SK-N-MC (cell line): ENCODE measurements at regions not wholly inside any gene's neighbourhood (a gene's known extent, or its start where the extent isn't known, plus 50 kb on each side); places are given as distances from the start of the nearest gene placed in this dataset.

Experiments used
- EZH2 ChIP-seq: fragments of 200-600 bp; sonication (generic); IDR thresholded peaks from one replicate; pipeline ENCODE4 v1.6.1; 2017; ENCODE audit warnings: antibody characterized with exemption
- FOXP2 ChIP-seq: optimal IDR thresholded peaks from 2 replicates; pipeline ENCODE3; 2011; ENCODE audit warnings: mild to moderate bottlenecking, moderate library complexity; ENCODE audit not compliant: insufficient read depth; ENCODE audit errors: extremely low read length, control extremely low read depth
- POLR2AphosphoS5 ChIP-seq: IDR thresholded peaks from 2 replicates; pipeline ENCODE4 v1.6.1; 2012; ENCODE audit warnings: mild to moderate bottlenecking, low read depth, low read length, borderline replicate concordance

DNA sequence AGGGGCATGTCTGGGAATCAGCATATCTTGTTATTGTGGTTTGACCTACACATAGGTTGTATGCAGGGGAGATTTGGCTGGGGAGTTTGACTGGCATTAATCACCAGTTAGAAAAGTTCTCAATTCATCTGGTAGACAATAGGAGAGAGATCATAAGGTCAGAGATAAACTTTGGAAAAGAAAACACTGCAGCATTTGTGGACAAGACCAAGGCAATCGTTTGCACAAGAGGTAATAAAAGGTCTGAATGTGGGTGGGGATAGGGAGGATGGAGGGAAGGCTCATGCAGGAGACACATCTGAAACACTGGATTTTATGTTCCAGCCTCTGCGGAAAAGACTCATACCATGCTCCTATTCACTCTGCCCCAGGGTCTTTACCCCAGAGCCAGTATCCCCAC, 136.9 kb downstream of the MAIP1 start:
- no peak for TF ChIP-seq EZH2
- TF ChIP-seq POLR2AphosphoS5, result no peak
- no peak for TF ChIP-seq FOXP2
